Spleen (tissue), 7 donors: ENCODE measurements at regions not wholly inside any gene's neighbourhood (a gene's known extent, or its start where the extent isn't known, plus 50 kb on each side); places are given as distances from the start of the nearest gene placed in this dataset.

Source experiments
- CTCF ChIP-seq, 11 experiments: fragments of 200-600 bp in 7 of 11; fragments of 450-650 bp in 4 of 11; sonication (generic) in 4 of 11; IDR thresholded peaks in 8 of 11; conservative IDR thresholded peaks in 3 of 11; 1 replicate in 7 of 11; 2 replicates in 4 of 11; pipeline versions ENCODE4 v1.4.0 to v1.8.0; 2016 to 2021; ENCODE audit warnings: antibody characterized with exemption in 11 of 11, inconsistent platforms in 4 of 11, mild to moderate bottlenecking in 1 of 11
- POLR2A ChIP-seq, 3 donors: fragments of 450-650 bp; IDR thresholded peaks; one replicate each; pipeline ENCODE4 v1.5.1; 2017; ENCODE audit warnings: antibody characterized with exemption in 3 of 3, mild to moderate bottlenecking in 1 of 3
- POLR2AphosphoS5 ChIP-seq, 3 donors: sonication (generic); formaldehyde crosslinking; IDR thresholded peaks; one replicate each; pipeline ENCODE4 v1.5.1; 2017; ENCODE audit warnings: antibody characterized with exemption in 3 of 3
- donor health status: DM: no; HTN: no; CAD: no; lungs with moderate emphysema.
- donor health status: DM: no; HTN: no; CAD: no.
- donor health status: DM: no; HTN: no; CAD: no.

DNA sequence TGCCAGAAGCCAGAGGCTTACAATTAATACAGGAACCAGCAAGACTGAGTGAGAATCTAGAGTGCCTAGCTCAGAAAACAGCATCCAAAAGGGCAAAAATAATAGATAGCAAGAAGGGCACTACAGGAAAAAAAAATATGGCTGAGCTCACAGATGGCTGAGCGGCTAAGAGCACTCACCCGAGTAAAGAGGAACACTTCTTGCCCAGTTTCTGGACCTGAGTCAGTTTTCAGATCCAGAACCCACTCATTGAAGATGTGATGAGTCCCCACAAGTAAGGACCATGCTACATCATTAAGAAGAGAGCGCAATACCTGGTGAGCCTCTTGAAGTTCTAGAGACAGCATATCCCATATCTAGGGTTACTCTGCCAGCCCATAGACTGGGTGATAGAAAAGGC is 65.5 kb upstream of the MAP3K1 start:
- TF ChIP-seq CTCF (IDR thresholded peaks at IDR 0.05 in 8 of 11, conservative IDR thresholded peaks at IDR 0.05 in 3 of 11) (no peak), POLR2AphosphoS5 (IDR thresholded peaks at IDR 0.05) (no peak), POLR2A (IDR thresholded peaks at IDR 0.05) (no peak)
